ENCODE measurements at regions not wholly inside any gene's neighbourhood (a gene's known extent, or its start where the extent isn't known, plus 50 kb on each side); places are given as distances from the start of the nearest gene placed in this dataset.

DNA sequence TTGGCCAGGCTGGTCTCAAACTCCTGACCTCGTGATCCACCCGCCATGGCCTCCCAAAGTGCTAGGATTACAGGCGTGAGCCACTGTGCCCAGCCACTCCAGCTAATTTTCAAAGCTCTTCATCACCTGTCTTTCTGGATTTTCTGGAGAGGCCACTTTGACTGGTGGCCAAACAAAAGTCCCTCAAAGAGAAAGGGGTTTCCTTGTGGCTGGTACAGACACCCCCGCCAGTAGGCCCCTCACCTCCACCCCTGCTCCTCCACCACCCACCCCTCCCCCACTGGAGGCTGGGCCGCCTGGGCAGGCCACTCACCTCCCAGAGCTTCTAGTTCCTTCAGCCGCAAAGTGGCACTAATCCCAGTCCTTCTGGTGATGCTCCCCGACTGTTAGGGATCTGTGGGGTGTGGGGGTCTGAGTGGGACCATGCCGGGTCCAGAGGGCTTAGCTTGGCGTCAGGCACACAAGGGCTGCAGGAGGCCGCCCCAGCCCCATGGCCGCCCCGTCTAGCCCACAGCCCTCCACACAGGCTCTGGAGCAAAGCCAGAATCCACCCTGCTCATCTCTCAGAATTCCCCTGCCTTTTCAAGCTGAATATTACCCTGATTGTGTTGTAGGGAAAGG is 182.0 kb upstream of the IER5L start:
- 64% methylated on average over 9 to 11 of the region's 12 CpGs for WGBS, 2 donors
- TF ChIP-seq, protein P1, sequence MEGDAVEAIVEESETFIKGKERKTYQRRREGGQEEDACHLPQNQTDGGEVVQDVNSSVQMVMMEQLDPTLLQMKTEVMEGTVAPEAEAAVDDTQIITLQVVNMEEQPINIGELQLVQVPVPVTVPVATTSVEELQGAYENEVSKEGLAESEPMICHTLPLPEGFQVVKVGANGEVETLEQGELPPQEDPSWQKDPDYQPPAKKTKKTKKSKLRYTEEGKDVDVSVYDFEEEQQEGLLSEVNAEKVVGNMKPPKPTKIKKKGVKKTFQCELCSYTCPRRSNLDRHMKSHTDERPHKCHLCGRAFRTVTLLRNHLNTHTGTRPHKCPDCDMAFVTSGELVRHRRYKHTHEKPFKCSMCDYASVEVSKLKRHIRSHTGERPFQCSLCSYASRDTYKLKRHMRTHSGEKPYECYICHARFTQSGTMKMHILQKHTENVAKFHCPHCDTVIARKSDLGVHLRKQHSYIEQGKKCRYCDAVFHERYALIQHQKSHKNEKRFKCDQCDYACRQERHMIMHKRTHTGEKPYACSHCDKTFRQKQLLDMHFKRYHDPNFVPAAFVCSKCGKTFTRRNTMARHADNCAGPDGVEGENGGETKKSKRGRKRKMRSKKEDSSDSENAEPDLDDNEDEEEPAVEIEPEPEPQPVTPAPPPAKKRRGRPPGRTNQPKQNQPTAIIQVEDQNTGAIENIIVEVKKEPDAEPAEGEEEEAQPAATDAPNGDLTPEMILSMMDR (IDR thresholded peaks at IDR 0.05): no peak
- TF ChIP-seq POLR2A (IDR thresholded peaks at IDR 0.05): no peak
- intact Hi-C loops (cut with DNase I; ENCODE audit: low total_unique reads): no loop called here
- DNase-seq (ENCODE audit: low spot score in 2 of 2): no peak
- no peak overlapping the region for H3K4me3 ChIP-seq (ENCODE audit: low read depth, poor library complexity, severe bottlenecking)

DNA sequence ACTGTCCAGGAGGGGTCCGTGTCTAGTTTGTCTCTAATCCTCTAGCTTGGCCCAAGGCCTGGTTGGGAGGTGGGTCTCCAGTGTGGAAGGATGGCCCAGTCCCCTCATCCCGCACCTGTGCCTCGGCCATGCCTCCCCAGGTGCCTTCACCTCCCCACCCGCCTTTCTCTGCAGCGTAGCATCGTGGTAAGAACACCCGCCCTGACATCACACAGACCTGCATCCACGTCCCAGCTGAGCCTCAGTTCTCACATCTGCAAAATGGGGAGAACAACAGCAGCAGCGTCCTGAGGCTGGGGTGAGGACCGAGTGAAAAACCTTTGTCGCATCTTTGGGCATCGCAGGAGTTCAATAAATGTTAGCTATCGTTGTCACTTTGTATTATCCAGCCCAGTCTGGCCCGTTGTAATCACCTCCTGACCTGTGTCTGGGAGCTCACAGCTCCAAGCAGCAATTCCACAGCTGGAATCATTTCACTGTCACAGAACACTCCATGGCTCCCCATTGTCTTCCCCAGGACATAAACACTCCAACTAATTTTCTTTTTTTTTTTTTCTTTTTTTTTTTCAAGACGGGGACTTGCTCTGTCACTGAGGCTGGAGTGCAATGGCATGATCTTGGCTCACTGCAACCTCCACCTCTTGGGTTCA is 181.2 kb upstream of the IER5L start:
- intact Hi-C loops (cut with DNase I; ENCODE audit: low total_unique reads): no loop called here
- DNase-seq (ENCODE audit: low spot score in 2 of 2): no peak
- TF ChIP-seq POLR2A (IDR thresholded peaks at IDR 0.05): no peak
- TF ChIP-seq, protein P1 (IDR thresholded peaks at IDR 0.05): no peak
- H3K4me3 ChIP-seq (ENCODE audit: low read depth, poor library complexity, severe bottlenecking): no peak overlapping the region
- 91% methylated on average over 15 of the region's 15 CpGs for WGBS, 2 donors

DNA sequence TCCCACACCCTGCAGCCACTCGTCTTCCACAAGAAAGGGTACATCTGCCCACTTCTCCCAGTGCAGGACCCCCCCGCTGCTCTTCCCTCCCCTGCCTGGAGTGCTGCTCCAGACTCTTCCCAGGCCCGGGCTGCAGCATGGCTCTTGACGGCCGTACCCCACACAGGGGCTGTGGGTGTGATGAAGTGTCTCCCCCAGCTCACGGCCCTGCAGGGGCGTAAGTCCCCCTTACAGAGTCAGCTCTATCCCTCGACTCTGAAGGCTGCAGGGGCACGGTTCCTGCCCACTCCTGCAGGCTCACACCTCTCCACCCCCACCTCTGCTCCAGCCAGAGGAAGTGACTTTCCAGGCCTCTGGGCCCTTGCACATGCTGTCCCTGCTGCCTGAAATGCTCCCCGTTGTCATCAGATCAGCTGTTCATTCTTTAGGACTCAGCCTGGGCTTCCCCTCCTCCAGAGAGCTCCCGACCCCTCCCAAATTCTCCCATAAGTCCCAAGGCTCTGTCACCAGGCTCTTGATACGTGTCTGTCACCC is 180.6 kb upstream of the IER5L start:
- WGBS, 2 donors: 81 to 82% methylated on average over 12 of the region's 12 CpGs
- intact Hi-C loops (cut with DNase I; ENCODE audit: low total_unique reads): no loop called here
- TF ChIP-seq, protein P1 (IDR thresholded peaks at IDR 0.05): no peak
- TF ChIP-seq POLR2A (IDR thresholded peaks at IDR 0.05): no peak
- no peak overlapping the region for H3K4me3 ChIP-seq (ENCODE audit: low read depth, poor library complexity, severe bottlenecking)
- DNase-seq (ENCODE audit: low spot score in 2 of 2): no peak

DNA sequence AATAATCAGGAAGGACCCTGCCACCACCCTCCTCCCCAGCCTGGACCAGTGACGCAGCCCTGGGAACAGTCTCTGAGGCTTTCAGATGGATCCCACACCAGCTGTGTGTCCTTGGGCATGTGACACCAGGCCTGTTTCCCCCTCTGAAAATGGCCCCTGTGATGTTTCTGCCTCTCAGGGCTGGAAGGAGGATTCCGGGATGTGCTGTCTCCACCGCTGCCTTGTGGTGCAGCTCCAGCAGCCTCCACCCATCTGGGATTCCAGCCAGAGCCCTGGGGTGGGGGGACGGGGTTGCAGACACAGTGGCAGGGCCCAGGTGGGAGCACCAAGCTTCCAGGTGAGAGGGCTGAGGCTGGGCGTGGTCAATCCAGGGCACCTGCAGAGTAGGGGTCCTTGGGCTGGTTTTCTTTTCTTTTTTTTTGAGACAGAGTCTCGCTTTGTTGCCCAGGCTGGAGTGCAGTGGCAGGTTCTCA is 179.7 kb upstream of the IER5L start:
- intact Hi-C loops (cut with DNase I; ENCODE audit: low total_unique reads): no loop called here
- WGBS, 2 donors: 57 to 75% methylated on average over 5 to 6 of the region's 6 CpGs
- no peak for DNase-seq (ENCODE audit: low spot score in 2 of 2)
- TF ChIP-seq, protein P1 (IDR thresholded peaks at IDR 0.05): no peak
- no peak for TF ChIP-seq POLR2A (IDR thresholded peaks at IDR 0.05)
- no peak overlapping the region for H3K4me3 ChIP-seq (ENCODE audit: low read depth, poor library complexity, severe bottlenecking)

DNA sequence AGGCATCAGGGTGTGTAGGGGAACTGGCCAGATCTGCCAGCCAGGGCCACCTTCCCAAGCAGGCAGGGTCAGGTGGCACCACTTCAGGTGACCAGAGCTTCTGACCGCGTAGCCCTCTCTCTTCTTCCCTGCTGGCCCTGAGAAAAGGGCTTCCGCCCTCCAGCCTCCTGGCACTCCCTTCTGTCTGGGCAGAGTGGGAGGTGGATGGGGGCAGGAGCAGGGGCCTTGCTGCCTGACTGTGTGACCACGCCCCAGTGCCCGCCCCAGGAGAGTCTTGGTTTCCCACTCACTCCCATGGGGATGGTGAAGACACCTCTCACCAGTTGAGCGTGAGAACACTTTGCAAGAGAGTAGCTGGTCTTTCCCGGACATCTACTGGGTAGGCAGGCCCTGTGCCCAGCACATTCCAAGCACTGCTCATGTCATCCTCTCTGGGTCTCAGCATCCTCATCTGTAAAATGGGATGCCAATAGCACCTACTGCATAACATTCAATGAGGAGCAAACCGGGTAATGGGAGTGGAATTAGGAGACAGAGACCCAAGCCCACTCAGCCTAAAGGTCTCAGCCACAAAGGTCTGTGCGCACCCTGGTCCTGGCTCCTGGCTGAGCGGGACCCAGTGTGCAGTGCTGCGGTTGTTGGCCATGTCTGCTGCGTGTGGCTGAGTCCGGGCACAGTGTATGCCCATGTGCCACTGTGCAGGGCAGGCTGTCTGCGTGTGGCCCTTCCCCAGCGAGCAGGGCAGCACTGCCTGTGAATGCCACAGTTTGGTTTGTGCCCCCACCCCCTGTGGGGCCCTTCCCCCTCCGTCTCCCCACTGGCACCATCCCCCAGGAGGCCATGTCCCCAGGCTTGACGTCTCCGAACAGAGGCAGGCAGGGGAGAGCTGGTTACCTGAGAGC is 179.1 kb upstream of the IER5L start:
- 83 to 87% methylated on average over 13 to 15 of the region's 18 CpGs for WGBS, 2 donors
- intact Hi-C loops (cut with DNase I; ENCODE audit: low total_unique reads): no loop called here
- H3K4me3 ChIP-seq (ENCODE audit: low read depth, poor library complexity, severe bottlenecking): no peak overlapping the region
- TF ChIP-seq, protein P1 (IDR thresholded peaks at IDR 0.05): no peak
- no peak for TF ChIP-seq POLR2A (IDR thresholded peaks at IDR 0.05)
- no peak for DNase-seq (ENCODE audit: low spot score in 2 of 2)
